K562 (cell line): ENCODE measurements at regions not wholly inside any gene's neighbourhood (a gene's known extent, or its start where the extent isn't known, plus 50 kb on each side); places are given as distances from the start of the nearest gene placed in this dataset.

Experiments used
- ATAC-seq: fragments of 200-7000 bp; cut with Tn5 transposase; 3 replicates; pipeline ENCODE4 v1.9.1; 2020; ENCODE audit warnings: moderate library complexity
- BruUV-seq: library from RNA; stranded (reverse); fragments of 400-500 nt; replicated peaks from 2 replicates; lab custom pipeline; 2021; lab: Mats Ljungman, UMichigan
- CTCF ChIA-PET: fragments of 300-600 bp; formaldehyde crosslinking; extraction: SDS; loops from one replicate; lab custom pipeline; 2021; ENCODE audit warnings: low intra/inter-chr PET ratio; lab: Yijun Ruan, JAX
- POLR2A ChIA-PET: fragments of 300-600, 350-650 bp; sonication (Branson Sonifier 250); formaldehyde crosslinking; extraction: SDS; loops from one replicate; lab custom pipeline; 2021; ENCODE audit warnings: antibody characterized with exemption, inconsistent platforms; lab: Yijun Ruan, JAX
- DNase-seq, 4 experiments: peaks; one replicate each; pipeline versions ENCODE4 v3.0.0 to v3.0.0-alpha.2; 2011 to 2018; ENCODE audit warnings: low spot score in 3 of 4, mixed read lengths in 3 of 4; ENCODE audit errors: extremely low read depth in 1 of 4
- FAIRE-seq: peaks from 2 replicates; lab custom pipeline; 2011; peaks lifted over from hg19 to GRCh38; lab: Jason Lieb, UNC
- H2AFZ ChIP-seq: 2 replicates; pipeline ENCODE4 v1.6.0; 2011; ENCODE audit warnings: low read depth, low read length, control low read depth, inconsistent platforms
- H3K27ac ChIP-seq: fragments of 200-600 bp; 3 replicates; pipeline ENCODE4 v1.8.0; 2011; ENCODE audit warnings: low read depth, mild to moderate bottlenecking, control low read depth, inconsistent platforms, low read length, moderate library complexity, mixed read lengths; ENCODE audit errors: extremely low read depth
- H3K27me3 ChIP-seq, 2 experiments: fragments of 300-600 bp in 1 of 2; 2 replicates in 1 of 2; 3 replicates in 1 of 2; pipeline versions ENCODE4 v1.6.0 to v1.8.0; 2011; ENCODE audit warnings: inconsistent platforms in 2 of 2, low read length in 2 of 2, mild to moderate bottlenecking in 1 of 2, mixed read lengths in 1 of 2, moderate library complexity in 1 of 2; ENCODE audit not compliant: control insufficient read depth in 2 of 2, insufficient read depth in 2 of 2
- H3K36me3 ChIP-seq: fragments of 300-600 bp; 3 replicates; pipeline ENCODE4 v1.8.0; 2011; ENCODE audit warnings: mild to moderate bottlenecking, low read length, inconsistent platforms; ENCODE audit not compliant: control insufficient read depth, insufficient read depth
- H3K4me1 ChIP-seq, 2 experiments: fragments of 200-600 bp in 1 of 2; replicated peaks in 1 of 2; 2 replicates in 1 of 2; 3 replicates in 1 of 2; pipeline versions ENCODE4 v1.5.1 to v1.8.0; 2011; ENCODE audit warnings: inconsistent platforms in 2 of 2, low read length in 2 of 2, mild to moderate bottlenecking in 1 of 2, mixed read lengths in 1 of 2, moderate library complexity in 1 of 2; ENCODE audit not compliant: control insufficient read depth in 2 of 2, insufficient read depth in 2 of 2
- H3K4me2 ChIP-seq: 2 replicates; pipeline ENCODE4 v1.6.1; 2011; ENCODE audit warnings: low read length, control low read depth, inconsistent platforms, mixed read lengths; ENCODE audit not compliant: insufficient read depth
- H3K4me3 ChIP-seq: fragments of 200-600 bp; sonication (generic), shearing (Covaris generic); 2 replicates; pipeline ENCODE4 v1.5.1; 2016; ENCODE audit warnings: control low read depth, inconsistent platforms
- H3K79me2 ChIP-seq: fragments of 200-600 bp; 3 replicates; pipeline ENCODE4 v1.8.0; 2011; ENCODE audit warnings: low read length, inconsistent platforms; ENCODE audit not compliant: control insufficient read depth, insufficient read depth
- H3K9ac ChIP-seq, 2 experiments: 2 replicates each; pipeline versions ENCODE4 v1.6.0 to v1.6.1; 2011; ENCODE audit warnings: low read depth in 2 of 2, low read length in 2 of 2, control low read depth in 1 of 2, inconsistent platforms in 1 of 2, mild to moderate bottlenecking in 1 of 2, mixed read lengths in 1 of 2; ENCODE audit not compliant: insufficient read depth in 1 of 2
- H3K9me1 ChIP-seq: one replicate; pipeline ENCODE4 v1.6.0; 2011; ENCODE audit warnings: inconsistent platforms, mild to moderate bottlenecking, low read length, moderate library complexity; ENCODE audit not compliant: control insufficient read depth, insufficient read depth
- H3K9me3 ChIP-seq: replicated peaks from 2 replicates; pipeline ENCODE4 v1.5.1; 2011; ENCODE audit warnings: low read depth, low read length, inconsistent platforms; ENCODE audit not compliant: control insufficient read depth, insufficient read depth
- H4K20me1 ChIP-seq: replicated peaks from 2 replicates; pipeline ENCODE4 v1.6.1; 2011; ENCODE audit warnings: low read length, inconsistent platforms, mixed read lengths; ENCODE audit not compliant: control insufficient read depth, insufficient read depth
- BCOR ChIP-seq: fragments of 450-650 bp; IDR thresholded peaks from 2 replicates; pipeline ENCODE4 v1.6.1; 2016
- CTCFL ChIP-seq: IDR thresholded peaks from 2 replicates; pipeline ENCODE4 v1.6.1; 2011; ENCODE audit warnings: borderline replicate concordance, low read depth, mild to moderate bottlenecking, moderate library complexity, low read length; ENCODE audit not compliant: insufficient read depth, poor library complexity, severe bottlenecking
- FIP1L1 ChIP-seq: fragments of 200-400 bp; formaldehyde crosslinking; IDR thresholded peaks from 2 replicates; pipeline ENCODE4 v1.6.1; 2018; ENCODE audit warnings: mild to moderate bottlenecking, low read depth, low read length; ENCODE audit not compliant: poor library complexity, severe bottlenecking
- MTF1 ChIP-seq: fragments of 250-450 bp; sonication (Bioruptor Pico); IDR thresholded peaks from 2 replicates; pipeline ENCODE4 v1.9.0; 2021; ENCODE audit warnings: moderate library complexity, mild to moderate bottlenecking, inconsistent platforms, borderline replicate concordance
- RNF2 ChIP-seq: sonication (generic); IDR thresholded peaks from 2 replicates; pipeline ENCODE4 v1.6.1; 2016
- SAP30 ChIP-seq: fragments of 200-600 bp; sonication (generic); IDR thresholded peaks from 2 replicates; pipeline ENCODE4 v1.6.1; 2012; ENCODE audit warnings: borderline replicate concordance, low read depth, mild to moderate bottlenecking, moderate library complexity, low read length, control low read depth, inconsistent platforms; ENCODE audit not compliant: insufficient read depth, poor library complexity, severe bottlenecking
- SUPT5H ChIP-seq: fragments of 450-650 bp; IDR thresholded peaks from 2 replicates; pipeline ENCODE4 v1.6.1; 2016
- YY1 ChIP-seq, 3 experiments: IDR thresholded peaks; 2 replicates each; pipeline ENCODE4 v1.6.1; 2011; ENCODE audit warnings: low read length in 2 of 3, mild to moderate bottlenecking in 2 of 3, moderate library complexity in 2 of 3, borderline replicate concordance in 1 of 3, control low read depth in 1 of 3, low read depth in 1 of 3; ENCODE audit not compliant: insufficient read depth in 3 of 3, insufficient replicate concordance in 2 of 3, control insufficient read depth in 1 of 3, insufficient read length in 1 of 3; ENCODE audit errors: extremely low read depth in 1 of 3
- ZKSCAN1 ChIP-seq: fragments of 150-350 bp; IDR thresholded peaks from 2 replicates; pipeline ENCODE4 v1.6.1; 2016; ENCODE audit warnings: low read depth, low read length
- WGBS: fragments of 100-300 bp; shearing (Covaris generic); methylation state at CpG from one replicate; pipeline ENCODE4 v1.1.6; 2016; ENCODE audit warnings: low coverage, mixed read lengths; ENCODE audit not compliant: insufficient coverage; ENCODE audit errors: missing lambda C conversion rate; 5-methylcytosine and 5-hydroxymethylcytosine counted together
- in situ Hi-C: fragments of 300-500 bp; cut with MboI; formaldehyde crosslinking; loops from 4 replicates; pipeline ENCODE4 v1.15.0; 2018; ENCODE audit warnings: inconsistent platforms, mixed read lengths
- intact Hi-C: fragments of 100-400 bp; cut with micrococcal nuclease; formaldehyde crosslinking; loops from 2 replicates; pipeline ENCODE4 v1.14.2; 2022

DNA sequence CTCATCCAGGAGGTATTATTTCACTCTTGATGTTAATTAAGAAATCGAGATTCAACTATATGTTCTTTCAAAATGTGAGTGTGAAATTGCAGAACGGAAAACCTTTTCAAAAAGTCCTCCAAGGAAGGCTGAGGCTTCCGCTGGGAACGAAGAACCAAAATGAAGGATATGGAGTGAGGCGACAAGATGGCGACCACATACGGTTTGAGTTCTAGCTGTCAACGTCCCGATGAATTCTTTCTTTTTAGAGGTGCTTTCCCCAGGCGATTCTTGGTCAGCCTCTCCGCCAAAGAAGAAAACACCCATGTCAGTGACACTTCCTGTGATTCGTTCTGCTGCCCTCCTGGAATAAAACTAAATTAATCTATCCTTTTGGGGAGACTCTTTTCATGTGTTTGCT, 78.3 kb upstream of the ADAMTS16 start:
- Histone ChIP-seq H4K20me1 (no peaks in the 10 kb centered on the region; the same call in 1 of the 2 replicates), H3K4me1 (no peaks in the 10 kb centered on the region), H3K27me3 (no peaks in the 10 kb centered on the region), H2AFZ (no peak overlapping the region), H3K9me3 (no peaks in the 10 kb centered on the region), H3K27ac (no peak overlapping the region), H3K9ac (no peak overlapping the region), H3K4me2 (no peak overlapping the region), H3K79me2 (no peaks in the 10 kb centered on the region), H3K9me1 (no peaks in the 10 kb centered on the region), H3K4me3 (no peak overlapping the region), H3K36me3 (no peaks in the 10 kb centered on the region)
- ATAC-seq (no peak), FAIRE-seq (no peak), DNase-seq (no peak)
- TF ChIP-seq YY1 (IDR thresholded peaks at IDR 0.05; ENCODE audit: borderline replicate concordance in 1 of 3, control insufficient read depth in 1 of 3, extremely low read depth in 1 of 3, insufficient read depth in 3 of 3, insufficient read length in 1 of 3, insufficient replicate concordance in 2 of 3, low read depth in 1 of 3, low read length in 2 of 3) (peak in 1 of 3 experiments; percentile 56), FIP1L1 (no peak)
- BruUV-seq, result no TSS peak
- CTCF ChIA-PET, result interaction anchor here (0.6 kb wide), 1 partner anchor 634 kb away, joined by 3 read pairs; no protein-coding TSS in a partner anchor
- WGBS, result 0% methylated on average over 12 of the region's 12 CpGs
- intact Hi-C loops (loop anchor here (5.0 kb wide), 1 partner anchor 190 kb away; no protein-coding TSS in a partner anchor), in situ Hi-C loops (no loop called here)
- POLR2A ChIA-PET, result no interaction called here

DNA sequence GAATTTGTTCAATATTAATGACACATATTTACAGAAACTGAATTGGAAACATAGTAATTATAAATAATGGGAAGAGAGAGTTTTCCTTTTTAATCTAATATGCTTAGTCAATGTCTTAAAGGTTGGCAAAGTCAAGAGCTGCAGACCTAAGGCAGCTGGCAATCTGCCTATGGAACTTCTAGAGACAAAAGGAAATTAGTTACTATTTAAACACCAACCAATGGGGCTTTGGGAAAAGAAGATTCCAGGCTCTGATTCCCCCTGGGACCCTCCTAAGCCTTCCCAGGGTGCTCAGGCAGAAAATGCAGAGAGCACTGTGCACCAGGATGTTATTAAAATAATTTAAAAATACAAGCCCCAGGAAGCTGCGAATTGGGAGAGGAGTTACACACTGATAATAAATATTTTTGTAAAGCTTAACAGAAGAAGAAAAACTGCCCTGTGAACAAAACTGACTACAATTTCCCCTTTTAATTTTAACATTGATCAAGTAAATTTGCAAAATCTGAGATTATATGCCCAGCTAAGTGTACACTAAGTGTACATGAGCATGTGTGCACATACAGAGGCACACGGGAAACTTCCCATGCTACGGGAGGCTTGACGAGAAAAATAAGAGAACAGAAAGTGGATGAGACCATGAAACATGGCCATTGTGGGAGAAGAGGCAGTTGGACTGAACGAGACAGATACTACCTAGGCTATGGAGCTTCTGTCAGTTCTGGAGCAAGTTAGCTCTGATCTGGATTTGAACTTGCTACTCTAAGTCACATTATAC, 77.4 kb upstream of the ADAMTS16 start:
- H3K4me1 ChIP-seq, result no peaks in the 10 kb centered on the region
- H3K9me1 ChIP-seq, result no peaks in the 10 kb centered on the region
- no peaks in the 10 kb centered on the region for H3K79me2 ChIP-seq
- no peak overlapping the region for H3K27ac ChIP-seq
- POLR2A ChIA-PET, result no interaction called here
- no peak for TF ChIP-seq RNF2
- no peak for TF ChIP-seq CTCFL
- no peak for TF ChIP-seq SAP30
- no peak for TF ChIP-seq BCOR
- no peak for TF ChIP-seq ZKSCAN1
- no peak for TF ChIP-seq MTF1
- no peak for TF ChIP-seq SUPT5H
- TF ChIP-seq, all 486 proteins: peak for 0
- no peaks in the 10 kb centered on the region for H3K36me3 ChIP-seq
- H3K9me3 ChIP-seq, result no peaks in the 10 kb centered on the region
- 0% methylated on average over 5 of the region's 5 CpGs for WGBS
- CTCF ChIA-PET, result no interaction called here
- no peak for FAIRE-seq
- no peak for ATAC-seq
- H2AFZ ChIP-seq, result no peak overlapping the region
- no peak for DNase-seq
- no peaks in the 10 kb centered on the region for H3K27me3 ChIP-seq
- H3K9ac ChIP-seq, result no peak overlapping the region
- no TSS peak for BruUV-seq
- intact Hi-C loops (loop anchor here (5.0 kb wide), 1 partner anchor 190 kb away; no protein-coding TSS in a partner anchor), in situ Hi-C loops (no loop called here)
- H4K20me1 ChIP-seq, result no peaks in the 10 kb centered on the region; the same call in 1 of the 2 replicates
- no peak overlapping the region for H3K4me3 ChIP-seq
- H3K4me2 ChIP-seq, result no peak overlapping the region
